ENCODE measurements at regions not wholly inside any gene's neighbourhood (a gene's known extent, or its start where the extent isn't known, plus 50 kb on each side); places are given as distances from the start of the nearest gene placed in this dataset.

DNA sequence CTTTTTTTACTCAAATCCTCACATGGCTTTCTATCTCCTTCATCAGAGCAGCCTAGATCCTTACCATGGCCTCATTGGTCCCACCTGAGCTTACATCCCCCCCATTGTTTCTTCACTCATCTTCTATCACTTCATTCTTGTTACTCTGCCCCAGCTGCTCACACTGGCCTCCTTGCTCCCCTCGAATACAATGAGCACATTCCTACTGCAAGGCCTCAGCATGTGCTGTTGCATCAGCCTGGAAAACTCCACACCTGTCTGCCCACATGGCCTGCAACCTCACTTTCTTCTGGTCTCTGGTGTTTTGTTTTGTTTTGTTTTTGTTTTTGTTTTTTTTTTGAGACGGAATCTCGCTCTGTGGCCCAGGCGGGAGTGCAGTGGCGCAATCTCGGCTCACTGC, 212.6 kb downstream of the TBX18 start:
- TF ChIP-seq EZH2 (IDR thresholded peaks at IDR 0.05; ENCODE audit: low read depth, unreplicated experiment) (no peak), STAT1 (IDR thresholded peaks at IDR 0.05; ENCODE audit: unreplicated experiment) (no peak), POLR2AphosphoS5 (IDR thresholded peaks at IDR 0.05; ENCODE audit: low read depth) (no peak), JUNB (IDR thresholded peaks at IDR 0.05; ENCODE audit: unreplicated experiment) (no peak), EZH2phosphoT487 (IDR thresholded peaks at IDR 0.05; ENCODE audit: unreplicated experiment) (no peak), CREB1 (CRISPR knock-in tag; IDR thresholded peaks at IDR 0.05; ENCODE audit: low read depth) (no peak), NANOG (IDR thresholded peaks at IDR 0.05; ENCODE audit: borderline replicate concordance) (no peak), ZNF331 (CRISPR knock-in tag; IDR thresholded peaks at IDR 0.05; ENCODE audit: low read depth) (no peak), ZNF114 (CRISPR knock-in tag; IDR thresholded peaks at IDR 0.05) (no peak)
- TF ChIP-seq, protein P1, sequence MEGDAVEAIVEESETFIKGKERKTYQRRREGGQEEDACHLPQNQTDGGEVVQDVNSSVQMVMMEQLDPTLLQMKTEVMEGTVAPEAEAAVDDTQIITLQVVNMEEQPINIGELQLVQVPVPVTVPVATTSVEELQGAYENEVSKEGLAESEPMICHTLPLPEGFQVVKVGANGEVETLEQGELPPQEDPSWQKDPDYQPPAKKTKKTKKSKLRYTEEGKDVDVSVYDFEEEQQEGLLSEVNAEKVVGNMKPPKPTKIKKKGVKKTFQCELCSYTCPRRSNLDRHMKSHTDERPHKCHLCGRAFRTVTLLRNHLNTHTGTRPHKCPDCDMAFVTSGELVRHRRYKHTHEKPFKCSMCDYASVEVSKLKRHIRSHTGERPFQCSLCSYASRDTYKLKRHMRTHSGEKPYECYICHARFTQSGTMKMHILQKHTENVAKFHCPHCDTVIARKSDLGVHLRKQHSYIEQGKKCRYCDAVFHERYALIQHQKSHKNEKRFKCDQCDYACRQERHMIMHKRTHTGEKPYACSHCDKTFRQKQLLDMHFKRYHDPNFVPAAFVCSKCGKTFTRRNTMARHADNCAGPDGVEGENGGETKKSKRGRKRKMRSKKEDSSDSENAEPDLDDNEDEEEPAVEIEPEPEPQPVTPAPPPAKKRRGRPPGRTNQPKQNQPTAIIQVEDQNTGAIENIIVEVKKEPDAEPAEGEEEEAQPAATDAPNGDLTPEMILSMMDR (conservative IDR thresholded peaks at IDR 0.05; ENCODE audit: low read depth in 2 of 2): no peak
- TF ChIP-seq, protein P2, sequence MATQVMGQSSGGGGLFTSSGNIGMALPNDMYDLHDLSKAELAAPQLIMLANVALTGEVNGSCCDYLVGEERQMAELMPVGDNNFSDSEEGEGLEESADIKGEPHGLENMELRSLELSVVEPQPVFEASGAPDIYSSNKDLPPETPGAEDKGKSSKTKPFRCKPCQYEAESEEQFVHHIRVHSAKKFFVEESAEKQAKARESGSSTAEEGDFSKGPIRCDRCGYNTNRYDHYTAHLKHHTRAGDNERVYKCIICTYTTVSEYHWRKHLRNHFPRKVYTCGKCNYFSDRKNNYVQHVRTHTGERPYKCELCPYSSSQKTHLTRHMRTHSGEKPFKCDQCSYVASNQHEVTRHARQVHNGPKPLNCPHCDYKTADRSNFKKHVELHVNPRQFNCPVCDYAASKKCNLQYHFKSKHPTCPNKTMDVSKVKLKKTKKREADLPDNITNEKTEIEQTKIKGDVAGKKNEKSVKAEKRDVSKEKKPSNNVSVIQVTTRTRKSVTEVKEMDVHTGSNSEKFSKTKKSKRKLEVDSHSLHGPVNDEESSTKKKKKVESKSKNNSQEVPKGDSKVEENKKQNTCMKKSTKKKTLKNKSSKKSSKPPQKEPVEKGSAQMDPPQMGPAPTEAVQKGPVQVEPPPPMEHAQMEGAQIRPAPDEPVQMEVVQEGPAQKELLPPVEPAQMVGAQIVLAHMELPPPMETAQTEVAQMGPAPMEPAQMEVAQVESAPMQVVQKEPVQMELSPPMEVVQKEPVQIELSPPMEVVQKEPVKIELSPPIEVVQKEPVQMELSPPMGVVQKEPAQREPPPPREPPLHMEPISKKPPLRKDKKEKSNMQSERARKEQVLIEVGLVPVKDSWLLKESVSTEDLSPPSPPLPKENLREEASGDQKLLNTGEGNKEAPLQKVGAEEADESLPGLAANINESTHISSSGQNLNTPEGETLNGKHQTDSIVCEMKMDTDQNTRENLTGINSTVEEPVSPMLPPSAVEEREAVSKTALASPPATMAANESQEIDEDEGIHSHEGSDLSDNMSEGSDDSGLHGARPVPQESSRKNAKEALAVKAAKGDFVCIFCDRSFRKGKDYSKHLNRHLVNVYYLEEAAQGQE (IDR thresholded peaks at IDR 0.05; ENCODE audit: unreplicated experiment): no peak
